Left ventricle myocardium inferior (tissue), 1 donor: ENCODE measurements at regions not wholly inside any gene's neighbourhood (a gene's known extent, or its start where the extent isn't known, plus 50 kb on each side); places are given as distances from the start of the nearest gene placed in this dataset.

Experiments
- DNase-seq: peaks from one replicate; pipeline ENCODE4 v3.0.0-alpha.2; 2020
- H3K27ac ChIP-seq: fragments of 200-600 bp; replicated peaks from 2 replicates; pipeline ENCODE4 v1.8.0; 2021
- H3K27me3 ChIP-seq: fragments of 200-600 bp; 2 replicates; pipeline ENCODE4 v1.8.0; 2021; ENCODE audit warnings: low read depth
- H3K36me3 ChIP-seq: fragments of 200-600 bp; 2 replicates; pipeline ENCODE4 v1.8.0; 2021
- H3K4me1 ChIP-seq: fragments of 200-600 bp; 2 replicates; pipeline ENCODE4 v1.8.0; 2021
- H3K4me3 ChIP-seq: fragments of 200-600 bp; 2 replicates; pipeline ENCODE4 v1.8.0; 2021; ENCODE audit warnings: mild to moderate bottlenecking, moderate library complexity
- H3K9me3 ChIP-seq: fragments of 200-600 bp; replicated peaks from 2 replicates; pipeline ENCODE4 v1.8.0; 2021
- CTCF ChIP-seq: fragments of 200-600 bp; IDR thresholded peaks from 2 replicates; pipeline ENCODE4 v1.8.0; 2021; ENCODE audit warnings: antibody characterized with exemption, mild to moderate bottlenecking, borderline replicate concordance
- intact Hi-C: fragments of 100-400 bp; cut with micrococcal nuclease; formaldehyde crosslinking; loops from one replicate; pipeline ENCODE4 v1.11.0; 2022
- donor health status: DM: no; HTN: yes; CAD: no; lungs with severe emphysema.

GRCh38 chr3:180306155-180306554, 269.4 kb upstream of the PEX5L start:
- Histone ChIP-seq H3K4me3 (no peak overlapping the region), H3K9me3 (no peaks in the 10 kb centered on the region), H3K4me1 (no peaks in the 10 kb centered on the region), H3K36me3 (no peaks in the 10 kb centered on the region), H3K27ac (no peak overlapping the region), H3K27me3 (no peaks in the 10 kb centered on the region)
- no peak for TF ChIP-seq CTCF
- intact Hi-C loops = no loop called here
- no peak for DNase-seq

- no peak for DNase-seq
- no peak for TF ChIP-seq CTCF
- H3K36me3 ChIP-seq = no peaks in the 10 kb centered on the region
- H3K27me3 ChIP-seq = no peaks in the 10 kb centered on the region
- intact Hi-C loops = no loop called here
- no peak overlapping the region for H3K27ac ChIP-seq
- H3K4me1 ChIP-seq = no peaks in the 10 kb centered on the region
- H3K9me3 ChIP-seq = no peaks in the 10 kb centered on the region
- no peak overlapping the region for H3K4me3 ChIP-seq
These were observed 270.0 kb upstream of the PEX5L start for GRCh38 chr3:180306691-180307090.

DNA sequence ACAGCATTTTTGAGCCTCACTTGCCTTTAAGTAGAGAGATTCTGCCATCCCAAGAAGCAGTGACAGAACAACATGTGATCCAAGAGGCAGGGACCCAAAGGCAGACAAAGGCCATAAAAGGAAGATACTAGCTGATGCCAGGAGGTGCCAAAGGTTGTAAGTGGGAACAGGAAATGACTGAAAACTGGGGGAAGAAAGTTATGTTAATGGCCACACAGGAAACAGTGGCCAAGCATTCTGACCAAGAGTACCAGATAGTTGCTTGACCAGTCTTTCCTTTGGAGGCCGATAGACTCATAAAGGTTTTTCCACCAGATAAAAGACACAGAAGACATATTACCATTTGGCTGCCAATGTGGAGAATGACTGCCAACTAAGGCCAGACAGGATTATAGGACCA, 274.5 kb upstream of the PEX5L start:
- Histone ChIP-seq H3K4me3 (no peak overlapping the region), H3K4me1 (no peaks in the 10 kb centered on the region), H3K9me3 (no peaks in the 10 kb centered on the region), H3K27ac (no peak overlapping the region), H3K27me3 (no peaks in the 10 kb centered on the region), H3K36me3 (no peaks in the 10 kb centered on the region)
- intact Hi-C loops = no loop called here
- no peak for TF ChIP-seq CTCF
- DNase-seq = no peak

GRCh38 chr3:180316321-180316720, 279.6 kb upstream of the PEX5L start:
- H3K4me1 ChIP-seq = no peaks in the 10 kb centered on the region
- intact Hi-C loops = no loop called here
- H3K9me3 ChIP-seq = no peaks in the 10 kb centered on the region
- no peak for TF ChIP-seq CTCF
- H3K4me3 ChIP-seq = no peak overlapping the region
- no peak for DNase-seq
- H3K27ac ChIP-seq = no peak overlapping the region
- no peaks in the 10 kb centered on the region for H3K27me3 ChIP-seq
- no peaks in the 10 kb centered on the region for H3K36me3 ChIP-seq

- H3K27ac ChIP-seq = no peak overlapping the region
- H3K27me3 ChIP-seq = no peaks in the 10 kb centered on the region
- H3K4me3 ChIP-seq = no peak overlapping the region
- no peak for DNase-seq
- no peak for TF ChIP-seq CTCF
- intact Hi-C loops = no loop called here
- no peaks in the 10 kb centered on the region for H3K36me3 ChIP-seq
- no peaks in the 10 kb centered on the region for H3K9me3 ChIP-seq
- H3K4me1 ChIP-seq = no peaks in the 10 kb centered on the region
These were observed 282.5 kb upstream of the TTC14 start for GRCh38 chr3:180319461-180319860.

DNA sequence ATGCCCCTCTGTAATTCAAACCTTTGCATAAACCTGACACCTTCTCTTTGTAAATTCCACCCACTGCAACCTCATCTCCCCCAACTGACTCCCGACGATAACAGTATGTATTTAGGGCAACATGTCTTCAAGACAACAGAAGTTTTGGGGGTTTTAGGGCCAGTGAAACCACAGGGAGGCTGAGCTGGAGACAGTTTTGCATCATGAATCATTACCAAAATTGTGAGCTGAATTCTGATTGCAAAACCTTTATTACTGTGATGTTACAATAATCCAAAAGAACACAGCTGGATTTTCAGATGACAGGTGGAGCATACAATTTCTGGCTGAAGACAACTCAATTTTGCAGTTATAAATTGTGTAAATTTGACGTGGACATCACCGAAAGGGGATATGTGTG, 281.3 kb upstream of the TTC14 start:
- intact Hi-C loops = no loop called here
- TF ChIP-seq CTCF = no peak
- Histone ChIP-seq H3K9me3 (no peaks in the 10 kb centered on the region), H3K27me3 (no peaks in the 10 kb centered on the region), H3K4me3 (no peak overlapping the region), H3K36me3 (no peaks in the 10 kb centered on the region), H3K27ac (no peak overlapping the region), H3K4me1 (no peaks in the 10 kb centered on the region)
- no peak for DNase-seq
